ENCODE measurements at regions not wholly inside any gene's neighbourhood (a gene's known extent, or its start where the extent isn't known, plus 50 kb on each side); places are given as distances from the start of the nearest gene placed in this dataset.
"Not testable (repeated sequence)": the region's sequence is repeated elsewhere in the genome, so short reads cannot be mapped to it uniquely, and the experiment has no call there.

DNA sequence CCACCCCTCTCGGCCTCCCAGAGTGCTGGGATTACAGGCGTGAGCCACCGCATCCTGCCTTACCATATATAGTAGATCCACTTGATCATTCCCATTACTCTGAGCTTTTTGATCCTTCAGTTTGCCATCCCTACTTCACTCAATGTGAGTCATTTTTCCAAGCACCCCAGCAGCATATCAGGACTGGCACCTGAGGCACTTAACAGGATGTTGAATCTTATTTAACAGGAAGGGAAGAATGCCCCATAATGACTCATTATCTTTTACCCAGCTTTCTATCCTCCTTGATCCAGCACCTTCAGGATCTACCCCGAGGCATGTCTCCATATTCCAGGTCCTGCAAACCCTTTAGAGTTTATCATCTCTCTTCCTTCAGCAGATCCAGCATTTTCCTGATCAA is 84.9 kb upstream of the CMKLR1 start:
- Histone ChIP-seq H3K27me3 (ENCODE audit: control insufficient read depth, insufficient read depth, low read length) (no peaks in the 10 kb centered on the region), H3K9ac (ENCODE audit: insufficient read depth, low read length) (no peak overlapping the region), H3K4me2 (ENCODE audit: extremely low read depth, insufficient read depth, low read length) (no peak overlapping the region), H3K79me2 (ENCODE audit: control insufficient read depth, insufficient read depth, low read length) (no peaks in the 10 kb centered on the region), H3K4me1 (ENCODE audit: control insufficient read depth, extremely low read depth, insufficient read depth, low read length) (no peaks in the 10 kb centered on the region), H3K36me3 (ENCODE audit: control insufficient read depth, insufficient read depth, low read length) (no peaks in the 10 kb centered on the region), H2AFZ (ENCODE audit: low read length) (no peak overlapping the region), H3K27ac (ENCODE audit: insufficient read depth, low read length) (no peak overlapping the region), H3K9me3 (ENCODE audit: control insufficient read depth, insufficient read depth, low read depth, low read length) (no peaks in the 10 kb centered on the region), H3K4me3 (replicated peaks in 1 of 4; ENCODE audit: control extremely low read depth in 1 of 4, insufficient read depth in 1 of 4, low read depth in 3 of 4, low read length in 4 of 4) (no peak overlapping the region), H4K20me1 (ENCODE audit: control insufficient read depth, extremely low read depth, insufficient read depth, low read length) (no peaks in the 10 kb centered on the region)
- no peak for DNase-seq (ENCODE audit: low read depth in 2 of 2)
- TF ChIP-seq, protein P1, sequence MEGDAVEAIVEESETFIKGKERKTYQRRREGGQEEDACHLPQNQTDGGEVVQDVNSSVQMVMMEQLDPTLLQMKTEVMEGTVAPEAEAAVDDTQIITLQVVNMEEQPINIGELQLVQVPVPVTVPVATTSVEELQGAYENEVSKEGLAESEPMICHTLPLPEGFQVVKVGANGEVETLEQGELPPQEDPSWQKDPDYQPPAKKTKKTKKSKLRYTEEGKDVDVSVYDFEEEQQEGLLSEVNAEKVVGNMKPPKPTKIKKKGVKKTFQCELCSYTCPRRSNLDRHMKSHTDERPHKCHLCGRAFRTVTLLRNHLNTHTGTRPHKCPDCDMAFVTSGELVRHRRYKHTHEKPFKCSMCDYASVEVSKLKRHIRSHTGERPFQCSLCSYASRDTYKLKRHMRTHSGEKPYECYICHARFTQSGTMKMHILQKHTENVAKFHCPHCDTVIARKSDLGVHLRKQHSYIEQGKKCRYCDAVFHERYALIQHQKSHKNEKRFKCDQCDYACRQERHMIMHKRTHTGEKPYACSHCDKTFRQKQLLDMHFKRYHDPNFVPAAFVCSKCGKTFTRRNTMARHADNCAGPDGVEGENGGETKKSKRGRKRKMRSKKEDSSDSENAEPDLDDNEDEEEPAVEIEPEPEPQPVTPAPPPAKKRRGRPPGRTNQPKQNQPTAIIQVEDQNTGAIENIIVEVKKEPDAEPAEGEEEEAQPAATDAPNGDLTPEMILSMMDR (conservative IDR thresholded peaks at IDR 0.05 in 1 of 2, IDR thresholded peaks at IDR 0.05 in 1 of 2; ENCODE audit: low read depth in 1 of 2, low read length in 2 of 2), result no peak
- TF ChIP-seq EZH2 (IDR thresholded peaks at IDR 0.05; ENCODE audit: low read length, missing control alignments), result no peak

DNA sequence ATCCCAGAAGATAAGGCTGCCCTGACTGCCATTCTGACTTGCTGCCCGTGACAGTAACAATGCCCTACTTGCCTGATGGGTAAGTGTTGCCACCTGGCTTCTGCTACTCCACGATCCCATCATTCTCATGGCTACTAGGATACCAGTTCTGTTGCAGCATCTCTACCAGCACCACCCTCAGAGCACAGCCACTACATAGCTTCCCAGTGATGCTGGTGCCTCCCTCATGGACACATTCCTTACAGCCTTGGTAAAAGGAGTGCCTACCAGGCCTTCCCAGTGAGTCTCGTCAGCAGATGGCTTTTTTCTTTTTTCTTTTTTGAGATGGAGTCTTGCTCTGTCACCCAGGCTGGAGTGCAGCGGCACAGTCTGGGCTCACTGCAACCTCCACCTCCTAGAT is 84.4 kb upstream of the CMKLR1 start:
- H3K4me3 ChIP-seq (replicated peaks in 1 of 4; ENCODE audit: control extremely low read depth in 1 of 4, insufficient read depth in 1 of 4, low read depth in 3 of 4, low read length in 4 of 4), result no peak overlapping the region
- H4K20me1 ChIP-seq (ENCODE audit: control insufficient read depth, extremely low read depth, insufficient read depth, low read length), result no peaks in the 10 kb centered on the region
- H3K9me3 ChIP-seq (ENCODE audit: control insufficient read depth, insufficient read depth, low read depth, low read length), result no peaks in the 10 kb centered on the region
- TF ChIP-seq, protein P1 (conservative IDR thresholded peaks at IDR 0.05 in 1 of 2, IDR thresholded peaks at IDR 0.05 in 1 of 2; ENCODE audit: low read depth in 1 of 2, low read length in 2 of 2), result no peak
- TF ChIP-seq EZH2 (IDR thresholded peaks at IDR 0.05; ENCODE audit: low read length, missing control alignments), result no peak
- no peak overlapping the region for H3K9ac ChIP-seq (ENCODE audit: insufficient read depth, low read length)
- H3K36me3 ChIP-seq (ENCODE audit: control insufficient read depth, insufficient read depth, low read length), result no peaks in the 10 kb centered on the region
- H3K27me3 ChIP-seq (ENCODE audit: control insufficient read depth, insufficient read depth, low read length), result no peaks in the 10 kb centered on the region
- H3K79me2 ChIP-seq (ENCODE audit: control insufficient read depth, insufficient read depth, low read length), result no peaks in the 10 kb centered on the region
- H3K27ac ChIP-seq (ENCODE audit: insufficient read depth, low read length), result no peak overlapping the region
- no peaks in the 10 kb centered on the region for H3K4me1 ChIP-seq (ENCODE audit: control insufficient read depth, extremely low read depth, insufficient read depth, low read length)
- no peak overlapping the region for H2AFZ ChIP-seq (ENCODE audit: low read length)
- H3K4me2 ChIP-seq (ENCODE audit: extremely low read depth, insufficient read depth, low read length), result no peak overlapping the region
- no peak for DNase-seq (ENCODE audit: low read depth in 2 of 2)

GRCh38 chr12:108421082-108421481 is 82.0 kb upstream of the CMKLR1 start:
- H3K27ac ChIP-seq (ENCODE audit: insufficient read depth, low read length); H3K4me2 ChIP-seq (ENCODE audit: extremely low read depth, insufficient read depth, low read length); H3K4me1 ChIP-seq (ENCODE audit: control insufficient read depth, extremely low read depth, insufficient read depth, low read length); H3K27me3 ChIP-seq (ENCODE audit: control insufficient read depth, insufficient read depth, low read length); H2AFZ ChIP-seq (ENCODE audit: low read length); H3K9ac ChIP-seq (ENCODE audit: insufficient read depth, low read length); H3K36me3 ChIP-seq (ENCODE audit: control insufficient read depth, insufficient read depth, low read length); H3K79me2 ChIP-seq (ENCODE audit: control insufficient read depth, insufficient read depth, low read length); DNase-seq (ENCODE audit: low read depth in 2 of 2); H3K9me3 ChIP-seq (ENCODE audit: control insufficient read depth, insufficient read depth, low read depth, low read length); H3K4me3 ChIP-seq (replicated peaks in 1 of 4; ENCODE audit: control extremely low read depth in 1 of 4, insufficient read depth in 1 of 4, low read depth in 3 of 4, low read length in 4 of 4); H4K20me1 ChIP-seq (ENCODE audit: control insufficient read depth, extremely low read depth, insufficient read depth, low read length): not testable (repeated sequence)

GRCh38 chr12:108420421-108420820 is 81.3 kb upstream of the CMKLR1 start:
- not testable (repeated sequence) for H3K27me3 ChIP-seq (ENCODE audit: control insufficient read depth, insufficient read depth, low read length); H3K27ac ChIP-seq (ENCODE audit: insufficient read depth, low read length); H3K4me3 ChIP-seq (replicated peaks in 1 of 4; ENCODE audit: control extremely low read depth in 1 of 4, insufficient read depth in 1 of 4, low read depth in 3 of 4, low read length in 4 of 4); H3K9ac ChIP-seq (ENCODE audit: insufficient read depth, low read length); H4K20me1 ChIP-seq (ENCODE audit: control insufficient read depth, extremely low read depth, insufficient read depth, low read length); H3K4me1 ChIP-seq (ENCODE audit: control insufficient read depth, extremely low read depth, insufficient read depth, low read length); H2AFZ ChIP-seq (ENCODE audit: low read length); H3K36me3 ChIP-seq (ENCODE audit: control insufficient read depth, insufficient read depth, low read length); H3K4me2 ChIP-seq (ENCODE audit: extremely low read depth, insufficient read depth, low read length); H3K9me3 ChIP-seq (ENCODE audit: control insufficient read depth, insufficient read depth, low read depth, low read length); DNase-seq (ENCODE audit: low read depth in 2 of 2); H3K79me2 ChIP-seq (ENCODE audit: control insufficient read depth, insufficient read depth, low read length)
